ENCODE measurements at regions not wholly inside any gene's neighbourhood (a gene's known extent, or its start where the extent isn't known, plus 50 kb on each side); places are given as distances from the start of the nearest gene placed in this dataset.

DNA sequence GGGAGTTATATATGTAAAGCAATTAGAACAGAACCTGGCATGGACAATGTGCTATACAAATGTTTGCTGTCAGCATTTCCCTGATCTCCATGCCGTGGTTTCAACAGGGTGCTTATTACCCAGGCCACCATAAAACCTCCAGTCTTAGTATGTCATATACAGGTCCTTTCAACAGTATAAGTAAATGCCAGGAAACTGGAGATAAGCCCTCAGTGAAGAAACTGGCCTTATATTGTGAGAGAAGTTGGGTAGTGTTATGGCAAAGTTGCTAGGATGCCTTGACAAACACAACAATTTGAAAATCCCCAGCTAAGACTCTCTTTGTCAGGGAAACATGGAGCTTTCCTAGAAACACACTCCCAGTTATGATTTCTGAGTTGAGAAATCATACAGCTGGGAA lies 850.2 kb upstream of the ADAMTS5 start:
- DNase-seq (ENCODE audit: low spot score) (no peak), ATAC-seq (no peak)

DNA sequence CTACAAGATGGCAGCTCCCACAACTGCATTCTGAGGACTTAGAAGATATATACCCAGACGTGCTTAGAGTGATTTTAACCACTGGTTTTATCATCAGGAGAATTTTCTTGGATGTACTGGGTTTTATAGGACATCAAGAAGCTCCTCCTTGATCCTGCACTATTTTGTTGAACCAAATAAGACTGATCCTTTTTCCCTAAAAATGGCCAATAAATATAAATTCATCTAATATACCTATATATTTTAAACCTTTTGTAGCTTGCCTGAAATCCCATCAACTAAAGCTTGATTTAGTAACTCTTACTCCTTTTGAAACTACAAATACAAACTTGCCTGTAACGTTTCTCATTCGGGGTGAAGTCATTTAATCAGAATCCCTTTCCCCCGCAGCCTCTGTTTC lies 849.4 kb upstream of the ADAMTS5 start:
- ATAC-seq (no peak), DNase-seq (ENCODE audit: low spot score) (no peak)

DNA sequence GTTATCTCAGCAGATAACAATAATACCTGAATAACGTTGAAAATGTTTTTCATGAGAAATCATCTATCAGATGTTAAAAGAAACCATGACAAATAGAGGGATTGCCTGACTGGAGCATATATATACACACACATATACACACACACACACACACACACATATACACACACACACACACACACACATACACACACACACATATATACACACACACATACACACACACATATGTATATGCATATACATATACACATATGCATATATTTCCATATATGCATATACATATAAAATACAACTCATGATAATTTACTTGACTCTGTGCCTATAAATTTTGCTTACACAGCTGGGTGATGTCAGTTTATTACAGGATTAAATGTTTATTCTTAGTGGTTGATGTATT lies 847.3 kb upstream of the ADAMTS5 start:
- ATAC-seq (no peak), DNase-seq (ENCODE audit: low spot score) (no peak)

DNA sequence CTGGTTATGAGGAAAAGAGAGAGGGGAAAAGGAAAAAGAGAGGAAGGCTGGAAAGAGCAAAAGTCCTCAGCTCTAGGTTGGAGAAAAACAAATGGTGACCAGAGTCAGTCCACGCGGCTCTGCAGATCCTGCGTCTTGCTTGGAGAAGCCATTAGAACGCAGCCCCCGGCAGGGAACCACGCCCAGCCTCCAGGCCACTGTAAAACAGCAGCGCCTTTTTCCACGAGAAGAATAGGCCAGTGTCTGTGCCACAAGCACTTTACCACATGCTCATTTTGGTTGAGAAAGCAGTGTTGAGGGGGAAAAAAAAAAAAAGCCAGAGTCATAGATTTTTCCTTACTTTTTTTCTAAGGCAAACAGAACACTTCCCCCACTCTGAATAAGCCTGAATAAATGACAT lies 846.9 kb upstream of the ADAMTS5 start:
- ATAC-seq (no peak), DNase-seq (ENCODE audit: low spot score) (no peak)

DNA sequence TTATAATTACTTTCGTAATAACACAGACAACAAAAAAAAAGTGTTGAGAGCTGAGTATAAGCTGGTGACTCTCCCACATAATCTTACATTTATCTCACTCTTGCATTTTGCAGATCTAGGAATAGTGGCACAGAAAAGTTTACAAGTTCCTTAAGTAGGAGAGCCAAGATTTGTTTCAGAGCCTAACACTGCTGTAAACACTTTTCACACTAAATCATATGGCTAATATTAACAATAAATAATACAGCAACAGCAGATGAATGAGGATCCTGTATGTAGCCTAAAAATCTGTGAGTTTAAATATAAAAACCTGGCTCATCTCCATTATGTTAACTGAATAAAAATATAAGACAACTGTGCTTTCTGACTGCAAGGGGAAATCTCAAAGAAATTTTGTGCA lies 846.5 kb upstream of the ADAMTS5 start:
- no peak for ATAC-seq

DNA sequence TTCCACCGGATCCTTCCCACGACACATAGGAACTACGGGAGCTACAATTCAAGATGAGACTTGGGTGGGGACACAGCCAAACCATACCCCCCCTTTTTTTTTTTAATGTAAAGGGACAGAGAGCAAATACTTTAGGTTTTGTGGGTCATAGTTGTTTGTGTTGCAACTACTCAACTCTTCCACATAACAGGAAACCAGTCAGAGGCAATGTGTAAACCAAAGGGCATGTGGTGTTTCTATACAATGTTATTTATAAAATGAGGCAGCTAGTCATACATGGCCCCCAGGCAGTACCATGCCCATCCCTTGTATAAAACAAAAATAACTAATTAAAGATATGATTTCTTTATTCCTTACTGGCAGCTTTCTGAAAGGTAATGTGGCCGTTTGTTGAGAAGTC lies 845.4 kb upstream of the ADAMTS5 start:
- ATAC-seq (no peak), DNase-seq (ENCODE audit: low spot score) (no peak)

More for the DNA sequence above, 846.5 kb upstream of the ADAMTS5 start:
- no peak for DNase-seq (ENCODE audit: low spot score)

DNA sequence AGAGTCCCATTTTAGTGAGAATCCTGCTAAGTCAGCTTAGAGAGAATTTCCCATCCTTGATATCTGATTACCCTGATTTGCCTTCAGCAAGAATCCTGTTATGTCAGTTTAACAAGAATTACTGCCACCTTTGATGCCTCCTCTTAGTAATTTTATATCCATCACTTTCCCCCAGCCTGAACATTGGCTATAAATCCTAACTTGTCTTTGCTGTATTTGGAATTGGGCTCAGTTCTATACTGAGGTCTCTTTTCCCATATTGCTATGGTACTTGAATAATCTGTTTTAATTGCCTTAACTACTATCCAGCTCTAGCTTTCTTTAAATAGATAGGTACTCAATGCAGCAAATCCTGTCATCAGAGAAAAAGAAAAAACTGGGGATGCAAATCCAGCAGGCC lies 842.0 kb upstream of the ADAMTS5 start:
- ATAC-seq = no peak
- no peak for DNase-seq (ENCODE audit: low spot score)

DNA sequence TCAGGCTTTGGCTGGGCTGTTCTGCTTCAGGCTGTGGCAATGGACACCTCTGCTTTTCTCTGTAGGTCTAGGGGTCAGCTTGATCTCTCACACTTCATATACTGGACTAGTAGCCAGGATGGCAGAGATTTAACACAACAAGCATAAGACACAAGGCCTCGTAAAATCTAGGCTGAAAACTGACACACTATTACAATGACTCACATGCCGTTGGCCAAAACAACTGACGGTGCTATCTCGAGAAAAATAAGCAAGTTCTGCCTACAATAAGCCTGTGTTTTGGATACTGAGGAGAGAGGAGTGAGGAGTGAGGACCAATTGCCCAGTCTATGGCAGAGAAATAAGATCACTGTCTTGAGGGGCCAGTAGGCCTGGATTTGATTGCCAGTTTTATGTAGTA lies 840.7 kb upstream of the ADAMTS5 start:
- ATAC-seq (no peak), DNase-seq (ENCODE audit: low spot score) (no peak)

DNA sequence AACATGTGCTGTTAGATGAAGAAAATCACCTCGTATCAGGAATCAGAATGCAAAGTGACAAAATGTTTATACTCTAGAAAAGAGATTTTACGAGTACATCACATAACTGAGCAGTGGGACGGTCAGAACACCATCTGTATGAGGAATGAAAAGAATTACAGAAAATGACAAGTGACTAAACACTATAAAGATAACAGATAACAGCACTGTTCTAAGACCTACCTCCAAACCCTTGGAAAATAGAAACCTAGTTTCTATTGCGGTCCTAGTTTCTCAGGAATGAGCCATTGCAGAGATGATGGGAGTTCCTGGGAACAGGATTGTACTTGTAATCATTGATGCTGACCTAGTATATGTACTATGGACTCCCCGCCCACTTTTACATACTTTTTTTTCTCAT lies 839.4 kb upstream of the ADAMTS5 start:
- DNase-seq (ENCODE audit: low spot score) (no peak), ATAC-seq (no peak)

DNA sequence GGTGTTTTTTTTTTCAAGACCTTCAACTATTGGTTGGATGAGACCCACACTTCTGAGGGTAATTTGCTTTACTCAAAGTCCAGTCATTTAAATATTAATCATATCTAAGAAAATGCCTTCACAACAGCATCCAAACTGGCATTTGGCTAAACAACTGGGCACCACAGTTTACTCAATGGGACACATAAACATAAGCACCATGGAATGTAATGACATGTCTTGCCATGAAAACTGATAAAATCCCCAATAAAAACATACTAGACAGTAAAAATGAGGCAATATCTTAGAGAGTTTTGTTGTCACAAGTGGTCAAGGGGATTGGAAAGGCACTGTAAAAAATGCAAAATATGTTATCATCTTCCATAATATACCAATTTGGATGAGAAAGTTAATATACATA lies 838.8 kb upstream of the ADAMTS5 start:
- ATAC-seq (no peak), DNase-seq (ENCODE audit: low spot score) (no peak)

DNA sequence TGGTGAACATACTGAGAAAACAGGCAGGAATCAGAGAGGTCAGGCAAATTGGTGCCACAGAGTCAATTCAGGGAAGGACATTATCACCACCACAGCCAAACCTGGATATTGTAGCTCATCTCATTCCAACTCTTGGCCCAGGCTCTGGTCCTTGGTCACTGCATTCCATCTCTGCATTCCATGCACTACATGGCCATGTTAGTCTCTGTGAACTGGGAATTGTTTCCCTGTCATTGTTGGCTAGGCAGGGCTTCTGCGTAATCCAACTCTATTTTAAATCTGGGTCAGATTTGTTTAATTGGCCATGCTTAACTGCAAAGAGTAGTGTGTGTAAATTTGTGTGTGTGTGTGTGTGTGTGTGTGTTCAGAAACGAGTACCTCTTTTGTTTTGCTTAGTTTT lies 837.6 kb upstream of the ADAMTS5 start:
- no peak for ATAC-seq

DNA sequence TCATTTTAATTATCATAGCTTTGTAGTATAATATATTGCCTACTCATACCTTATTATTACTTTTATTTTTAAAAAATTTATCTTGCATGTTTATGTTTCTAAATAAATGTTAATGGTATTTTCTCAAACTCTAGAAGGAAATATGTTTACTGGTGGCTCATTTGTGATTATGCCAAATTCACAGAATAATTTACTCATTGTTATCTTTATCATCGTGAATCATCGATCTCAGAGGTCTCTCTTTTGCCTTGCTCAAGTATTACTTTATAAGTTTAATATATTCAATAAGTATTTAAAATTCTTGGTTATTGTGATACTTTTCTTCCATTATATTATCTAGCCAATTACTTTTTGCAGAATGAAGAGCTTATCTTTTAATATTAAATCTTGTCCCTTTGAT lies 836.7 kb upstream of the ADAMTS5 start:
- no peak for DNase-seq (ENCODE audit: low spot score)
- ATAC-seq = no peak

More for the DNA sequence above, 837.6 kb upstream of the ADAMTS5 start:
- DNase-seq (ENCODE audit: low spot score) = no peak

DNA sequence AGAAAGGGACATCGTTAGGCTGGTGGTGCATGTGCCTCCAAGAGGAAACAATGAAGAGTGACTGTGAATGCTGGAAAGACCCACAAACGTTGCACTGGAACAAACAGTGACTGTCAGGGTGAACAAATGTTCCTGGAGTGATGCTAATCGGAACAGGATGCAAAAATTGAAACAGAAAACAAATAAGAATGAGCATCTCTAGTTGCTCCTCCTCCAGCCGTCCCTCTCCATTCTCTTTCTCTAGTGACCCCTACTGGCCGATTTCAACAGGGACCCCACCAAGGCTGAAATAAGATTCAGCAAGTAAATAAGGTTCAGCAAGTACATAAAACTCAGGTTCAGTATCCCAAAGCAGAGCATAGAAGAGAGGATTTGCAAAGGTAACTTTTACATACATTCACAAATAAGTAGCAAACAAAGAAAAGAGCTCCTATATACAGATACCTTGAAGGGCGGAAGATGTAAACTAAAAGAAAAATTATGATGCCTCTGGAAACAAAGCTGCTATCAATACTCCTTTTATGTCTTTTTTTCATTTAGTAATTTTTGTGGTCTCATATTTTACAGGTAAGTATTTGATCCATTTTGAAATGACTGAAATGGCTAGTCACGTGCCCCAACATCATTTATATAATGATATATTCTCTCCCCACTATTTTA lies 836.1 kb upstream of the ADAMTS5 start:
- no peak for DNase-seq (ENCODE audit: low spot score)
- peak; percentile 84 for ATAC-seq

DNA sequence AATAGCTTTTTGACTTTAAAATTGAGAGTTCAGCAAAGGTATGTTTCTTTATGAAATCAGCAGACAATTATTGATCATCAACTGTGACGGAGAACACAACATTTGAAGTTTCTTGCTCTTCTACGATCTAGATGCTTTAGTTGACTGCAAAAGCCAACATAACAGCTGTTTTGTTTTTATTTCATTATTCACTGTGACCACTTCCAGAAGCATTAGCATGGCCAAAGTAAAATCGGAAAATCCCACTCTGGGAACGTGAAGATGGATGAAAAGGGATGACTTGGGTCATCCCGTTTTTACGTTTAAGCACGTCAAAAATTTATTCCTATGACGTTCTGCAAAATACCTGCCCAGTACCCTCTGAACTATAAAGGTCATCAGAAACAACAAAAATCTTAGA lies 833.0 kb upstream of the ADAMTS5 start:
- DNase-seq (ENCODE audit: low spot score) (no peak), ATAC-seq (no peak)

DNA sequence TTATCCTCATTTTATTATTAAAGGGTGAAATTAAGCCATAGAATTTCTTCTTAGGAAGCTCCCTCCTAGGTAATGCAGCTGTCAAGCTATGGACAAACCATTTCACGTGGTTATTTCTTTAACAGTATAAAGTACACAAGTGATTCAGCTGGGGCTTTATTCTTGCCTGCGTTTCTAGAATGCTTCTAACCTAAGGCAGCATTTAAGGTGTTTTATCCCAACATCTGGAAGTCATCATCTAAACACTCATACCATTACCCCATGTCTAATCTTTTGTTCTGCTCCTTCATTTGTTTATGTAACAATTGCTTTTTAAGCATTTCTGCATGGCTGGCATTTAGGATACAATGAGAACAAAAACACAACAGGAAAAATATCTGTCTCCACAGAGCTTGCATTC lies 829.2 kb upstream of the ADAMTS5 start:
- DNase-seq (ENCODE audit: low spot score) (no peak), ATAC-seq (no peak)

DNA sequence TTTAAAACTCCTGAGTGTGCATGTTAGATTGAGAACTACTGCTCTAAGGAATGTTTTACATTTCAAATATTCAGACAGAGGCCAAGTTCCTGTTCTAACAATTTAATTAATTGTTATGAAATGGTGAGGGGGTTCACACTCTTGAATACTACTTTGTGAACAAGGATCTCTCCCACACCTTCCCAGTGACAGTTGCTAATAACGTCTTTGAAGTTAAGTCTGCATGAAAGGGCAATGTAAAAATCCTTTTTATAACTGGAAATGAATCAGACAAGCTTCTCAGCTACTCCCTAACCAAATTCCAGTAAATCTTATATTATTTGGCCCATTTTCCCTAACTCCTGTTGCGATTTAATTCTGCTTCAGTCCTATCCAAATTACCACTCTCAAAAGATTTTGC lies 828.5 kb upstream of the ADAMTS5 start:
- DNase-seq (ENCODE audit: low spot score) = no peak
- ATAC-seq = no peak

DNA sequence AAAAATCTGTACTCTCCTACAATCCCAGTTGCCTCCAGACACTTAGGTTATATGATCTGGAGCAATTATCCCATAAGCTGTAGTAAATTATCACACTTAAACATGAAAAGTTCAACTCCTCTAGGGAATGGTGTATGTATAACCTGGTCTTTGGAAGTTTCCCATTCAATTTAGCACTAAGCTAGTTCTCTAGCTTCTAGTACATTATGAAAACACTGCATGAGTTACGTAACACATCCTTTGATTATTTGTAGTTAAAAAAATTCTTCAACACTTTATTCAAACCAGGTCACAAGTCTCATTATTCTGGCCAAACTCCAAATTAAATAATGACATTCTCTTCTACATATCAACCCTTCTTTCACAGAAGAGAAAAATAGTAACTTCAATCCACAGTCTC lies 827.0 kb upstream of the ADAMTS5 start:
- ATAC-seq = no peak
- DNase-seq (ENCODE audit: low spot score) = no peak

DNA sequence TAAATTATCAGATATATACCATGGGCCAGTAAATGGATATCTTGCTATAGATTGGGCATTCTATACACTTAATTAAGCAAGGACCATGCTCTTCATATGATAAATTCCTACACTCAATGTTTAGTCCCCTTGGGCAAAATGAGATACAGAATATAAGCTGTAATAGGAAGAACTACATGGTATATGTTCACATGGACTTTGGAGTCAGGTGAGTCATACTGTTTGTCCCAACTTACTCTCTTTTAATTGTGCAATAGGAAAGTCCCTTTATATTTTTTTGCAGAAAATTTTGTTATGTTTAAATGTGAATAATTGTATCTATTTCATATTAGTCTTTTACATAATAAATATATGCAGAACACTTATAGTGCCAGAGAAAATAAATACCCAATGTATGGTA lies 820.2 kb upstream of the ADAMTS5 start:
- ATAC-seq (no peak), DNase-seq (ENCODE audit: low spot score) (no peak)

DNA sequence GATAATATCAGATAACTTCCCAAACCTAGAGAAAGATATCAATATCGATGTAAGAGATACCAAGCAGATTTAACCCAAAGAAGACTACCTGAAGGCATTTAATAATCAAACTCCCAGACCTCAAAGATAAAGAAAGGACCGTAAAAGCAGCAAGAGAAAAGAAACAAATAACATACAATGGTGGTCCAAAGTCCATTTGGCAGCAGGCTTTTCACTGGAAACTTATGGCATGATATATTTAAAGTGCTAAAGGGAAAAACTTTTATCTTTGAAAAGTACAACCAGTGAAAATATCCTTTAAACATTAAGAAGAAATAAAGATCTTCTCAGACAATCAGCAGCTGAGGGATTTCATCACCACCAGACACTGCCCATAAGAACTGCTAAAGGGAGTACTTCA lies 812.7 kb upstream of the ADAMTS5 start:
- ATAC-seq (no peak), DNase-seq (ENCODE audit: low spot score) (no peak)

DNA sequence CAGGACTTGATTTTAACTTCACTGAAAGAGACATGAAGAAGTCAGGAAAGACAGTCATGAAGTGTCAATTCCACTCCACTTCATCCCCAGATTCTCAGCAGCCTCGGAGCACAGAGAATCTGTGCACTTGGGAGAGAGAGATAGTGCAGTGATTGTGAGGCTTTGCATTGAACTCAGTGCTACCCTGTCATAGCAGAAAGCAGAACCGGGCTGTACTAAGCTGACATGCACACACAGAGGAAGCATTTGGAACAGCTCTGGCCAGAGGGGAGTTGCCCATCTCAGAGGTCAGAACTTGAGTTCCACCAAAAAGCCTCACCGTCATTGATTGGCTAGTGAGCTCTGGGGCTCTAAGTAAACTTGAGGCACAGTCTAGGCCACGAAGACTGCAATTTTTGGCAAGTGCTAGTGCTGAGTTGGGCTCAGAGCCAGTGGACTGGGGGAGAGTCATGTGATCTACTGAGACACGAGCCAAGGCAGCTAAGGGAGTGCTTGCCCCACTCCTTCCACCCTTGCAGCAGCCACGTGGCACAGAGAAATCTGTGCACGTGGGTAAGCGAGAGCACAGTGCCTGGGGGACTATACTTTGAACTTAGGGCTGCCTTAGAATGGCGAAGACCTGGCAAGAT lies 810.2 kb upstream of the ADAMTS5 start:
- ATAC-seq = peak; percentile 75

DNA sequence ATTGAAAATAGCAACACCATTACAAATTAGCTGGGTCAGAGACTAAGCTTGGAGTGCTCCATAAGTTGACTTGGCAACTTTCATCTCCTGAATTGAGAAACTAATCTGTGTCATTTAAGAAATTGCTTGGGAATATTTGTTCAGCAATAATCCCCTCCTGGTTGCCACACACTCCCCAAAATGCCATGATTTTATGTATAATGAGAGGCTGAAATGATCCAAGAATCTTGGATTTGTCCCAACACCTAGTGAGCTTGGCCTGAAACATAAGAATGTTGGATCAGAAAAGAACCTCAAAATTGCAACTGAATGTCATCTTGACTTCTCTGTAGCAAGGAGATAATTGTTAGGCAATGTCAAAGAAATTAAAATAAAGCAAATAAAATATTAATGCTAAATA lies 805.9 kb upstream of the ADAMTS5 start:
- ATAC-seq (no peak), DNase-seq (ENCODE audit: low spot score) (no peak)

More for the DNA sequence above, 810.2 kb upstream of the ADAMTS5 start:
- DNase-seq (ENCODE audit: low spot score) = peak; percentile 57

DNA sequence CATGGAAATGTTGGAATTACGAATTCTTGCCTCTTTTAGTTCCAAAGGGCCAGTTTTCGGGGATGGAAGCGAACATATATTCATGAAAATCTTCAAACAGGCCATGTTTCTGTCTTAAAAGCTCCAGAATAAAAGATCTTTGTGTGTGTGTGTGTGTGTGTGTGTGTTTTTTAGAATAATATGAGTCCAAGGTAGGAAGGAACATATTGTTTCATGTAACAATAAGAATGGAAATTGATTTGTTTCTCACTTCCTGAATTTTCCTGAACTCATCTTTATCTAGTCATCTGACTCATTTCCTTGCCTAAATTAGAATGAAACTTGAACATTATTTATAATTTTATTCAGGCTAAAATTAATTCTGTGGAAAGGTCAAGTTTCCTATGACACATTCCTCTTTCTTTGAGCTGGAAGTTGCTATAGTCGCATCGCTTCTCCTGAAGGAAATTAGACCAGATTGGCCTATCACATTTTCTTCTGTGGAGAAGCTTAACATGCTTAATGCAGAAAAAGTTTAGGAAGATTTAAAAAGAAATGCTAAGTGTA lies 805.1 kb upstream of the ADAMTS5 start:
- DNase-seq (ENCODE audit: low spot score) (no peak), ATAC-seq (no peak)

DNA sequence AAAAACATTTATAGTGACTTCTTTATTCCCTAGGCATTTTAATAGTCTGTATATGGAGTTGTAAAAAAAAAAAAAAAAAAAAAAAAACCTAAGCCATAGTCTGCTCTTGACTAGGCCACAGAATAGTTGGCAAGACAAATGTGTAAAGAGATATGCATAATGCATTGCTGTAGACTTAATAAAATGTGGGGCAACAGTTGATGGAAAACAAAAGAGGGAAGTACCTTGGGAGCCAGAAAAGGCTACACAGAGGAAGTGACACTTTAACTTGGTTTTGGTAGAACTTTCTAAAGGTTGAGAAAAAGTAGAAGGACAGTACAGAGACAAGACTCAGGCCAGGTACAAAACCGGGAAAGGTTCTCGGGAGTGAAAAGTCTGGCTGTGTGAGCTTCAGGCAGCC lies 802.9 kb upstream of the ADAMTS5 start:
- ATAC-seq (no peak), DNase-seq (ENCODE audit: low spot score) (no peak)
